ENCODE measurements at regions not wholly inside any gene's neighbourhood (a gene's known extent, or its start where the extent isn't known, plus 50 kb on each side); places are given as distances from the start of the nearest gene placed in this dataset.
"Not testable (repeated sequence)": the region's sequence is repeated elsewhere in the genome, so short reads cannot be mapped to it uniquely, and the experiment has no call there.

DNA sequence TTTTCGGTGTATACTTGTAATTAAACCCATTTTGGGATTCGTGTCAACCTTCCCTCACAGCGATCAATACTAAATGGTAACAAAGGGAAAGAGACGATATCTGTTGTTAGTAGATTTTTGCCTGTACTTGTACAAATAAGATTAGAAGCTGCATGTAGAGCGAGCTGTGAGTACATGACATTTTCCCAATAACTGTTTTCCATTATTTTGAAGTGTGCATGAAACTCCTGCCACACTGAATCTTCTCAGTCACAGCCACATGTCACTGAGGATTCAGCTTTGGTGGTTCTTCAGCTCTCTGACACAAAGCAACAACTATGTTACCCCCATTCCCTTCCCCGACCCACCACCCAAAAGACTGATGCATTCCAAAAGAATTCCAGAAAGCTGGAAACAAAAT is 685.6 kb downstream of the EFNA5 start:
- no peak for DNase-seq (ENCODE audit: low spot score)

DNA sequence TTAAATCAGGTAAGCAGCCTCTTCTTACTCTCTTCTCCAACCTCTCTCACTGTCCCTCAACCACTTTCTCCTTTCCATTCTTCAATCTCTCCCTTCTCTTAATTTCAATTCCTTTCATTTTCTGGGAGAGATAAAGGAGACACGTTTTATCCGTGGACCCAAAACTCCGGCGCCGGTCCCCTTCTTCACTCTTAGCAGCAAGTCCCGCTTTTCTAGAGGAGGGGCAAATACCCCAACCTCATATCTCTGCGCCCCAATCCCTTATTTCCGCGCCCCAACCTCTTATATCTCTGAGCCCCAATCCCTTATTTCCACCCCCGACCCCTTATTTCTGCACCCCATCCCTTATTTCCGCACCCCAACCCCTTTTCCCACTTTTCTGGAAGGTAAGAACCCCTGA is 691.6 kb downstream of the EFNA5 start:
- not testable (repeated sequence) for DNase-seq (ENCODE audit: low spot score)

DNA sequence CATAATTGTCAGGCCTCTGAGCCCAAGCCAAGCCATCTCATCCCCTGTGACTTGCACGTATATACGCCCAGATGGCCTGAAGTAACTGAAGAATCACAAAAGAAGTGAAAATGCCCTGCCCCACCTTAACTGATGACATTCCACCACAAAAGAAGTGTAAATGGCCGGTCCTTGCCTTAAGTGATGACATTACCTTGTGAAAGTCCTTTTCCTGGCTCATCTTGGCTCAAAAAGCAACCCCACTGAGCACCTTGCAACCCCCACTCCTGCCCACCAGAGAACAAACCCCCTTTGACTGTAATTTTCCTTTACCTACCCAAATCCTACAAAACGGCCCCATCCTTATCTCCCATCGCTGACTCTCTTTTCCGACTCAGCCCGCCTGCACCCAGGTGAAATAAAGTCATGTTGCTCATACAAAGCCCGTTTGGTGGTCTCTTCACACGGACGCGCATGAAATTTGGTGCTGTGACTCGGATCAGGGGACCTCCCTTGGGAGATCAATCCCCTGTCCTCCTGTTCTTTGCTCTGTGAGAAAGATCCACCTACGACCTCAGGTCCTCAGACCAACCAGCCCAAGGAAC is 692.1 kb downstream of the EFNA5 start:
- DNase-seq (ENCODE audit: low spot score), result not testable (repeated sequence)

GRCh38 chr5:106976363-106976762 is 694.4 kb downstream of the EFNA5 start:
- DNase-seq (ENCODE audit: low spot score), result no peak

DNA sequence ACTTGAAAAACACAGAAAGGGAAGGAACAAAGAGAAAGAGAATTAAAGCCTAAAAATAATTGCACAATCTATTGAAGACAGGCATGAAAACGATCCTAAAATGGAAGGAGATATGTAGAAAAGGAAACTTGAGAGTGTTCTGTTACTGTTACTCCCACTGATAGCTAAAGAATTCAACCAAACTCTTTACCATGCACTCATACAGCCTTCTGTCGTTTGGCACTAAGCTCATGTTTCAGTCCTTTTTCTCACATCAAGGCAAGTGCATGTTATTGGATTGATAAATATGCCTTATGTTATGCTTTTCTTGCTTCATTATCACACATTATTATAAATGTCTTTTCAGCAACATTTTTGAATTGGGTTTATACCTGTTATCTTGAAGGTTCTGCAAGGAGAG is 696.5 kb downstream of the EFNA5 start:
- DNase-seq (ENCODE audit: low spot score), result no peak

- no peak for DNase-seq (ENCODE audit: low spot score)
These were observed 703.9 kb downstream of the EFNA5 start for GRCh38 chr5:106966686-106967315.

DNA sequence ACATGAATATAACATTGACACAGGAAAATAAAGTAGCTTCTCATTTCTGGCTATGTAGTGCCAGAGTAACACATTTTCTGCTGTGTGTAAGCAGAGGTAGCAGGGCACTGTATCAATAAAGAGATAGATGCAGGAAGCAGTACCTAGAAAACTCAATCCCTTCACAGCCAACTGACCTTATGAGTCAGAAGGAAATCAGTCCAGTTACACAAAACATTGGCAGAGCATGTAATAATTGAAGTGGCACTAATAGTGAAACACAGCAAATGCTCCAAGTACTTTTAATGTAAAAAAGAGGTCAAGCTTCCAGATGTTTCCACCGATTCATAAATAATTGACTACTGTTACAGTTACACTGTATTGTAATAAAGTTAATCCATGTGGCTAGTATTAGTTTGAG is 706.6 kb downstream of the EFNA5 start:
- DNase-seq (ENCODE audit: low spot score), result no peak

DNA sequence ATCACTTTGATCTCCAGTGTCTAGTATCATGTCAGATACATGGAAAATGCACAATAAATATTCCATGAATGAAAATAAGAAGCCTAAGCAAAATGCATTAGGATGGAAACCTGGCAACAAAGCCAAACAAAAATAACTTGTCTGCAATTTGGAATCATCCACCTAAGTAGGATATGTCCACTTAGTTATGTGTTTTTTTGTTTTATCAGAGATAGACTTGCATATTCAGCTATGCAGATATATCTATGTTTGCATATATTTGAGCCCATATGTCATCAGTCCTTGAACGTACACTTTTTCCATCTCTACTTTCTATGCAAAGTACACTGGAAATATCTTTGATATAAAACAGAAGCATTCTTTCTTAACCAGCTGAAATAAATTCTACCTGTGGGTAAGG is 707.1 kb downstream of the EFNA5 start:
- DNase-seq (ENCODE audit: low spot score), result no peak

- no peak for DNase-seq (ENCODE audit: low spot score)
These were observed 708.1 kb downstream of the EFNA5 start for GRCh38 chr5:106962464-106963230.

- no peak for DNase-seq (ENCODE audit: low spot score)
These were observed 711.4 kb downstream of the EFNA5 start for GRCh38 chr5:106959387-106959786.

- DNase-seq (ENCODE audit: low spot score), result no peak
These were observed 713.4 kb downstream of the EFNA5 start for GRCh38 chr5:106957336-106957735.

DNA sequence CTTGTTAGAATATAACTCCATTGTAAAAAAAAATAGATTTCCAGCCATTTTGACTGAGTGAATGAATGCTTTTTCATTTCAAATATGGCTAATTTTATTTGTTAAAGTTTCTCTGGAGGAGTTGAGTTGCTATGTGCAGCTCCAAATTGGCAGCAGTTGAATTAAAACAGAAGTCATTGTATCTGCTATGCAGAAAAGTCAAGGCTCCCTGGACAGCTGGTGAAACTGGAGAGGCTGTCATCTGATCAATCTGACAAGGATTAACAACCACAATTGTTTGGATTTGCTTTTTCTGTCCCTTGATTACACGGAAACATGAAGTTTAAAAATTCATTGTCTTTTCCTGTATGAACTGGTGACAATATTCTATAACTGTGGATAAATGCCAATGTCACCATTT is 713.9 kb downstream of the EFNA5 start:
- DNase-seq (ENCODE audit: low spot score), result no peak

DNA sequence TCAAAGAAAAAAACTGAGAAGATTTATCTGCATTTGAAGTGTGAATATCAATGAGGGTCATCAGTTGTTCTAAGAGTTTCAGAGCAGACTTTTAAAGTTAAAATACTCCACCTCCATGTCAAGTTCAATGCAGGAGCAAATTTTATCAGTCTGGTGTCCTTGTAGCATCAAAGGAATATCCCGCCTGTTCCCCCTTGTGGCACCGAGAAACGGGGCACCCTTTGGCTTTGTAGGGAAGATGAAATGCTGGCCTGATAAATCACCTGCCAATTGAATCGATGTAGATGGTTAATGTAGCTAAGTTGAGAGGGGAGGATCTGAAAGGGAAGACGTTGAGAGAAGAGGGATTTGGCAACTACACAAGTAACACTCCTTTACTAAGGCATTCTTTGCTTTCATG is 714.5 kb downstream of the EFNA5 start:
- DNase-seq (ENCODE audit: low spot score), result no peak

- no peak for DNase-seq (ENCODE audit: low spot score)
These were observed 729.8 kb downstream of the EFNA5 start for GRCh38 chr5:106940986-106941385.

DNA sequence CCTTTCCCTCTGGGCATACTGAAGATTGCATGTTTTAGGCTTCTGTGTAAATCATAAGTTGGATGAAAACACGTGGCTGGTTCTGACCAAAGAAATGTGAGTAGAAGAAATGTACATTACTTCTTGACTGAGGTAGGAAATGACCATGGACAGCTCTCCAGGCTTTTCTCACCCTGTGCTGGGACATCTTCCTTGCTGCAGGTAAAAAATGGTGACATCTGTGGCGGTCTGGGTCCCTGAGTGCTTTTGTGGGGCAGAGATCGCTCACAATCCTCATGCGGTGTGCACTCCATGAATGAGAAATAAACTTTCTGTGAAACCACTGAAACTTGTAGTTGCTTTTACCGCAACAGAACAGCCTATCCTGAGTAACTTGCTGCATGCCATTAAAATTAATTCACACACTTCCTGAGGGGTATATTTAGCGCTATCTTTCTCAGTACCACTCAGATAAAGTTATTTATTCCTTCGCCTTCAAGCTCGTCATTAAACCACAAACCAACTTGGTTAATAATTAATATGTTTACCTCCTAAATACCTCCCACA is 730.4 kb downstream of the EFNA5 start:
- DNase-seq (ENCODE audit: low spot score), result no peak

DNA sequence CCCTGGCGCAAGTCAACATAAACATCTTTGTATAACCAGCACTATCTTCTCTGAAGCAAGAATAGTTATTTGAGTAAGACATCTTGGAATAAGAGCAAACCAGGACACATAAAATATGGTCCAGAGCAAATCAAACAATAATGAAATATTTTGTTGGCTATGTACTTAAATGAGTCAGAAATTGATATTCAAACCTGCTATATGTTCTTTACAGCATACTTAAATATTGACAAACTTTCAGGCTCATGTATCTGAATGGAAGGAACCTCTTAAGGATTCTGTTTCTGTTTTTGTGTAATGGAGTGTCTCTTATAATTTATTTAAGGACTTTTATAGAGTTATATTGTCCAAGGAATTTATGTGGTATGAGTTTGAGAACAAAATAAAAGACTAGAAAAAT is 747.3 kb downstream of the EFNA5 start:
- DNase-seq (ENCODE audit: low spot score), result no peak

DNA sequence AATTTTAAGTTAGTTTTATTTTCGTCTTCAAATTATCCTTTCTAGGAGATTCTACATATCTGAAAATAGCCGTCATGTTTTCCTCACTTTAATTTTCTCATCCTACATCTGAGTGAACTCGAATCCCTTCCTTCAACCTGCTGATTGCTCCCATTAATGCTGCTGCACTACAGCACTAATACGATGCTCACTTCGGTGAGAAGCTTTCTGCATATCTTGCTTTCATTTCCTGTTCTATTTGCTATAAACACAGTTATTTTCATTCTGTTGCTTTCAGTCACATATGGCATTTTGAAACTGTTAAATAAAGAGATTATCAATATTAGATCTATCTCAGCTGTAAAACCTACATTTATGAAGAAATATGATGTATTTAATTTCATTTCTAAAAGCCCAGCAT is 749.2 kb downstream of the EFNA5 start:
- no peak for DNase-seq (ENCODE audit: low spot score)

- no peak for DNase-seq (ENCODE audit: low spot score)
These were observed 760.3 kb downstream of the EFNA5 start for GRCh38 chr5:106910486-106910885.

DNA sequence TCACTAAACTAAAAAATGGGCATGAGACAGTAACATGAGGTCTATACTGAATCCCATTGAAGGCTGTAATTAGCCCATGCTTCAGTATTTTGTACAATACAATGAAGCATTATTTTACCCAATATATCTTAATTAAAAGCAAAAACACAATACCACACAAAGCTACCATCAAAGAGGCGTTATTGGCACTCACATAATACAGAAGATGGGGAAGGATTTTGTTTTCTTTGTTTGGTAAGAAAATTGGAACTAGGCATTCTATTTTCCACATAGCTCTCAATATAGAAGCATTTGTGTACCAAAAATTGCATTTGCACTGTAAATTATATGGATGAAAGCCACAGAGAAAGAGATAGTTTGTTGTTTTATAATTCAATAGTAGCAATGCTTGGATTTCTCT is 761.0 kb downstream of the EFNA5 start:
- no peak for DNase-seq (ENCODE audit: low spot score)

DNA sequence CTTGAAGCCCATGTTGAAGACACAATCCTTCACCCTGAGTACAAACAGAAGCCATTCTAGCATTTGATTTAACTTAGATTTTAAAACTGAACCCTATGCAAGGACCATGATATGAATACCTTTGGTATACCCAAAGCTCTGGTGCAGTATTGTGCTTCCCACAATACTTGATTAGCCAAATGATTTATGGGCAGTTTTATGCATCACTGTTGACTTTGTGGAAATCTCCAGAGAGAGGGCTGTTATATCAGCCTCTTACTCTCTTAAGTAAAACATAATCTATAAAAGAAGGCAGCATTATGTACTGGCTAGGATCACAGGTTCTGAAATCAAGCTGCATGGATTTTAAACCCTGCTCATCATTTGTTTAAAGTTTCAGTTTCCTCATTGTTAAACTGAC is 762.8 kb downstream of the EFNA5 start:
- no peak for DNase-seq (ENCODE audit: low spot score)

DNA sequence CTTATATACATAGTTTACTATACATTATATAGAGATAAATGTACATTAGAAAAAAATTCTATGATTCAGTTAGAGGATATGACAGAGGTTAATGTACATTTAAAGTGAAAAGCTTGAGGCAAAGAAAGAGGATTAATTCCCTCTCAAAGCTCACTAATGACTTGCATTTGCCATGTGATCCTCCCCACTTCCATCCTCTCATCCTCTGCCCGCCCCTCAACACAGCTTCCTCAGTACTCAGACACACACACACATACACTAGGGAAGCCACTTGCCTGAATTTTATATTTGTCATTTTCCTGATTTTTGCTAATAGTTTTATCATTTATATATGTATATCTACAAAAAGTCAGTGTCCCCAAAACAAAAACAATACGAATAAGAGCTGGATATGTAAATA is 764.5 kb downstream of the EFNA5 start:
- DNase-seq (ENCODE audit: low spot score), result peak; percentile 27

DNA sequence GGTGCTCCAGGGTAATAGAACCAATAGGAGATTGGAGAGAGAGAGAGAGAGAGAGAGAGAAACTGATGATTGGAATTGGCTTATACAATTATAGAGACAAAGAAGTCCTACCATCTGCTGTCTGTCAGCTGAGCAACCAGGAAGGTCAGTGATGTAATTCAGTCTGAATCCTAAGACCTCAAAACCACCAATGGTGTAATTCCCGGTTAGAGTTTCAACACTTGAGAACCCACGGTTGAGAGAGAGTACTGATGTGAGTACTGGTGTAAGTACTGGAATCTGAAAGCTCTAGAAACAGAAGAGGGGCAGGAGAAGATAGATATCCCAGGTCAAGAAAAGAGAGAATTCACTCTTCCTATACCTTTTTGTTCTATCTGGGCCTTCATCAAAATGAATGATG is 775.8 kb downstream of the EFNA5 start:
- DNase-seq (ENCODE audit: low spot score), result no peak

DNA sequence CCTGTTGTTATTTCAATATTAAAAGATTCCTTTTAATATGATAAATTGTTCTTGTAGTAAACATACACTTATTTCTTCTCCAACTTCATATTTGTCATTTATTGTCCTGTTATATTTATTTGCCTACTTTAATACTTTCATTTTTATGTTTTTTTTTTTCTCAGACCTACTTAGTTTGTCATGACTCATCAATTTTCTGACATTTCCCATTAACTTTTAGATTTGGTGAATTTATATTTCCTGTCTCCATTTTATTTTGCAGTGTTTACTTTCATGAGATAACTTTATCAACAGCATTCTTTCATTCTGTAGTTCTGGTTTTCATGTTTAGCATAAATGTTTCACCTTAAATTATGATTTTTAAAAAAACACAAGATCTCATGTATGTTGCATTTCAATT is 788.7 kb downstream of the EFNA5 start:
- no peak for DNase-seq (ENCODE audit: low spot score)
